Parathyroid adenoma (tissue), 2 donors: ENCODE measurements at regions not wholly inside any gene's neighbourhood (a gene's known extent, or its start where the extent isn't known, plus 50 kb on each side); places are given as distances from the start of the nearest gene placed in this dataset.

Experiments used
- H2AFZ ChIP-seq: fragments of 300-600 bp; sonication (generic); one replicate; pipeline ENCODE4 v1.7.0; 2017; ENCODE audit warnings: antibody characterized with exemption, mild to moderate bottlenecking
- H3K27ac ChIP-seq: fragments of 300-600 bp; sonication (generic); one replicate; pipeline ENCODE4 v1.7.0; 2017
- H3K27me3 ChIP-seq: fragments of 300-600 bp; sonication (generic); one replicate; pipeline ENCODE4 v1.7.0; 2017; ENCODE audit warnings: low read length; ENCODE audit not compliant: control insufficient read depth, insufficient read depth
- H3K36me3 ChIP-seq: fragments of 300-600 bp; sonication (generic); one replicate; pipeline ENCODE4 v1.7.0; 2017; ENCODE audit warnings: low read length; ENCODE audit not compliant: control insufficient read depth, insufficient read depth
- H3K4me1 ChIP-seq: fragments of 300-600 bp; sonication (generic); one replicate; pipeline ENCODE4 v1.7.0; 2017; ENCODE audit warnings: control low read depth
- H3K4me2 ChIP-seq: fragments of 300-600 bp; sonication (generic); one replicate; pipeline ENCODE4 v1.7.0; 2017; ENCODE audit warnings: low read length
- H3K4me3 ChIP-seq: fragments of 300-600 bp; sonication (generic); one replicate; pipeline ENCODE4 v1.7.0; 2017; ENCODE audit warnings: low read depth, low read length
- H3K79me2 ChIP-seq: fragments of 300-600 bp; sonication (generic); one replicate; pipeline ENCODE4 v1.7.0; 2017; ENCODE audit warnings: control low read depth
- H3K9ac ChIP-seq: fragments of 300-600 bp; sonication (generic); one replicate; pipeline ENCODE4 v1.7.0; 2017; ENCODE audit warnings: mild to moderate bottlenecking
- H3K9me3 ChIP-seq: fragments of 300-600 bp; sonication (generic); one replicate; pipeline ENCODE4 v1.7.0; 2017; ENCODE audit warnings: low read length; ENCODE audit not compliant: control insufficient read depth
- TF ChIP-seq, protein P1 (sequence below): fragments of 300-600 bp; sonication (generic); IDR thresholded peaks from one replicate; pipeline ENCODE4 v1.7.0; 2017; ENCODE audit warnings: antibody characterized with exemption, mild to moderate bottlenecking
- donor health status: primary hyperparathyroidism.

DNA sequence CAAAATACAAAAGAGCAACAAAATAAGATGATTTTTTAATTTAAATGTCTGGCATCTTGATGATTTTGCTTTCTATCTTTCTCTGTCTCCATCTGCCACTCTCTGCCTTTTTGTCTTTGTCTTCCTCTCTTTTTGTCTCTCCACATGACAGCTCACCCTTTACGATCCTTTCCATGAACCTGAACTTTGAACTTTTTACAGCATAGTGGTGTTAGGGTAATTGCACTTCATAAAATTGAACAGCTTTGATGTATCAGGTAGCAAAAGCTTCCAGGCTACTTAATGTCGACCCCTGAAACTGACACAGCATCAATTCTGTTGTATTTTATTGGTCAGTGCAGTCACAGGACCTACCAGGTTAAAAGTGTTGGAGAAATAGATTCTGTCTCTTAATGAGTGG is 1517.0 kb downstream of the ADGRL3 start:
- H3K27ac ChIP-seq, result no peak overlapping the region

DNA sequence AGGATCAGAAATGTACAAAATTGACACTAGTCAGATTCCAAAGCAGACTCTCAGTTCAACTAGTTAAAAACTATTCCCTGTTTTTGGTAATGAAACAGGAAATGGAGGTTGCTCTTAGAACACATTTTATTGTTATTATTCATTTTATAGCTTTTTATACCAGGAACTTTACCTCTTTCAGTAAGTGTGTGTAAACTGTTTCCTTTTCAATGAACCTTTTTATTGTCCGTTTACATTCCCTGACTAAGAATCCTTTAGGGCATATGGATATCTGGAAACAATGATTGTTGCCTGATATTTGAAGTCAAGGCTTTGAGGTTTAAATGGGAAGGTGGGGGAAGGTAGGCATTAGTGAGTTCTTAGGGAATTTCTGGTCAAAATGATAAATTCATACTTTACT is 1511.4 kb downstream of the ADGRL3 start:
- Histone ChIP-seq H3K4me2 (no peak overlapping the region), H3K9me3 (no peaks in the 10 kb centered on the region), H3K36me3 (no peaks in the 10 kb centered on the region), H3K27ac (no peak overlapping the region), H3K27me3 (no peaks in the 10 kb centered on the region), H3K79me2 (no peaks in the 10 kb centered on the region), H3K9ac (no peak overlapping the region), H2AFZ (no peak overlapping the region), H3K4me3 (no peak overlapping the region), H3K4me1 (no peaks in the 10 kb centered on the region)
- TF ChIP-seq, protein P1, sequence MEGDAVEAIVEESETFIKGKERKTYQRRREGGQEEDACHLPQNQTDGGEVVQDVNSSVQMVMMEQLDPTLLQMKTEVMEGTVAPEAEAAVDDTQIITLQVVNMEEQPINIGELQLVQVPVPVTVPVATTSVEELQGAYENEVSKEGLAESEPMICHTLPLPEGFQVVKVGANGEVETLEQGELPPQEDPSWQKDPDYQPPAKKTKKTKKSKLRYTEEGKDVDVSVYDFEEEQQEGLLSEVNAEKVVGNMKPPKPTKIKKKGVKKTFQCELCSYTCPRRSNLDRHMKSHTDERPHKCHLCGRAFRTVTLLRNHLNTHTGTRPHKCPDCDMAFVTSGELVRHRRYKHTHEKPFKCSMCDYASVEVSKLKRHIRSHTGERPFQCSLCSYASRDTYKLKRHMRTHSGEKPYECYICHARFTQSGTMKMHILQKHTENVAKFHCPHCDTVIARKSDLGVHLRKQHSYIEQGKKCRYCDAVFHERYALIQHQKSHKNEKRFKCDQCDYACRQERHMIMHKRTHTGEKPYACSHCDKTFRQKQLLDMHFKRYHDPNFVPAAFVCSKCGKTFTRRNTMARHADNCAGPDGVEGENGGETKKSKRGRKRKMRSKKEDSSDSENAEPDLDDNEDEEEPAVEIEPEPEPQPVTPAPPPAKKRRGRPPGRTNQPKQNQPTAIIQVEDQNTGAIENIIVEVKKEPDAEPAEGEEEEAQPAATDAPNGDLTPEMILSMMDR, result no peak

More for the DNA sequence above, 1517.0 kb downstream of the ADGRL3 start:
- Histone ChIP-seq H3K9ac (no peak overlapping the region), H2AFZ (no peak overlapping the region), H3K79me2 (no peaks in the 10 kb centered on the region), H3K36me3 (no peaks in the 10 kb centered on the region), H3K4me1 (no peaks in the 10 kb centered on the region), H3K27me3 (no peaks in the 10 kb centered on the region), H3K4me2 (no peak overlapping the region), H3K4me3 (no peak overlapping the region), H3K9me3 (no peaks in the 10 kb centered on the region)
- TF ChIP-seq, protein P1, result no peak

DNA sequence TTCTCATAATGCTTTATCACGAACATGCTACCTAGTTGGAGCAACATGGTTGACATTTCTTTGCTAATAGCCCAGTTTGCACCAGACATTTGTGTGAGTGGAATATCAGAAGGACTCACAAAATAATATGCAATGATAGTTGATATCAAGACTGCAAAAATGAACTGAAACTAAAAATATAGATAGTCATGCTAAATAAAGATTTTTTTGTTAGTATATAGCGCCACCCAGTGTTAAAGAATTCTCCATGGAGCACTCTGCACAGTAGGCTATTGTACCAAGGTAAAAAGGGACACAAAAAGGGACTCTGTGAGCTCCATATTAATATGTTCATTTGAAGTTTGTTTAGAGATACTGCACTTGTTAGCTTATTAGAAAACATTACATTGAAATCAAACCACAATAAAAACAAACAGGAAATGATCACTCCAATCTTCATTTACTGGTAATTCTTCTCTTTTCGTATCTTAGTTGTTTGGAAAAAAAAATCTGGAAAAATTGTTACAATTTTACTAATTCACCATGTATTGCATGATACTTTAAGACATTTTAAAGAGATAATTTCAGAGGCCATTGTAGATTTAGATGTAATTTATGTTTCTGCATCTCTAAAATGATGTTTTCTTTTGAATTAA is 1509.6 kb downstream of the ADGRL3 start:
- Histone ChIP-seq H3K9ac (no peak overlapping the region), H3K9me3 (no peaks in the 10 kb centered on the region), H3K36me3 (no peaks in the 10 kb centered on the region), H3K27me3 (no peaks in the 10 kb centered on the region), H3K4me3 (no peak overlapping the region), H3K4me1 (no peaks in the 10 kb centered on the region), H3K27ac (no peak overlapping the region), H2AFZ (no peak overlapping the region), H3K4me2 (no peak overlapping the region), H3K79me2 (no peaks in the 10 kb centered on the region)
- TF ChIP-seq, protein P1, result no peak

DNA sequence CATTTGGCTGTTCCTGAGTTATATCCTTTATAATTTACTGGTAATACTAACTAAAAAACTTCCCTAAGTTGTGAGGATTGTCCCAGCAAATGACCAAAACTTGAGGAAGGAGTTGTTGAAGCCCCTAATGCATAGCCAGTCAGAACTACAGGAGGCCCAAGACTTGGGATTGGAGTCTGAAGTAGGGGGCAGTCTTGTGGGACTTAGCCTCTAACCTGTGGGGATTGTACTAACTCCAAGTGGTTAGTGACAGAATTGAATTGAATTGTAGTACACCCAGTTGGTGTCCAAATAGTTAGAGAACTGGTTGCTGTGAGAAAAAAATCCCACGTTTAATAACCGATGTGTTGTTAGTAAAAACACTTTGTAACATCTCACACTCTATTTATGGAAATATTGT is 1506.3 kb downstream of the ADGRL3 start:
- Histone ChIP-seq H3K9me3 (no peaks in the 10 kb centered on the region), H3K79me2 (no peaks in the 10 kb centered on the region), H3K4me3 (no peak overlapping the region), H3K27ac (no peak overlapping the region), H3K27me3 (no peaks in the 10 kb centered on the region), H3K9ac (no peak overlapping the region), H3K4me1 (no peaks in the 10 kb centered on the region), H3K4me2 (no peak overlapping the region), H2AFZ (no peak overlapping the region), H3K36me3 (no peaks in the 10 kb centered on the region)
- TF ChIP-seq, protein P1, result no peak
